Stimulated activated CD4-positive, alpha-beta T cell treated with anti-CD3 and anti-CD28 coated beads, Interleukin-1b, Interleukin-23, amount 100 ng/mL, for 24 hours (primary cell): ENCODE measurements at regions not wholly inside any gene's neighbourhood (a gene's known extent, or its start where the extent isn't known, plus 50 kb on each side); places are given as distances from the start of the nearest gene placed in this dataset.

Experiments used
- DNase-seq, 4 experiments: peaks; one replicate each; pipeline ENCODE4 v3.0.0-alpha.2; 2020; ENCODE audit warnings: low read depth in 4 of 4, low spot score in 1 of 4

DNA sequence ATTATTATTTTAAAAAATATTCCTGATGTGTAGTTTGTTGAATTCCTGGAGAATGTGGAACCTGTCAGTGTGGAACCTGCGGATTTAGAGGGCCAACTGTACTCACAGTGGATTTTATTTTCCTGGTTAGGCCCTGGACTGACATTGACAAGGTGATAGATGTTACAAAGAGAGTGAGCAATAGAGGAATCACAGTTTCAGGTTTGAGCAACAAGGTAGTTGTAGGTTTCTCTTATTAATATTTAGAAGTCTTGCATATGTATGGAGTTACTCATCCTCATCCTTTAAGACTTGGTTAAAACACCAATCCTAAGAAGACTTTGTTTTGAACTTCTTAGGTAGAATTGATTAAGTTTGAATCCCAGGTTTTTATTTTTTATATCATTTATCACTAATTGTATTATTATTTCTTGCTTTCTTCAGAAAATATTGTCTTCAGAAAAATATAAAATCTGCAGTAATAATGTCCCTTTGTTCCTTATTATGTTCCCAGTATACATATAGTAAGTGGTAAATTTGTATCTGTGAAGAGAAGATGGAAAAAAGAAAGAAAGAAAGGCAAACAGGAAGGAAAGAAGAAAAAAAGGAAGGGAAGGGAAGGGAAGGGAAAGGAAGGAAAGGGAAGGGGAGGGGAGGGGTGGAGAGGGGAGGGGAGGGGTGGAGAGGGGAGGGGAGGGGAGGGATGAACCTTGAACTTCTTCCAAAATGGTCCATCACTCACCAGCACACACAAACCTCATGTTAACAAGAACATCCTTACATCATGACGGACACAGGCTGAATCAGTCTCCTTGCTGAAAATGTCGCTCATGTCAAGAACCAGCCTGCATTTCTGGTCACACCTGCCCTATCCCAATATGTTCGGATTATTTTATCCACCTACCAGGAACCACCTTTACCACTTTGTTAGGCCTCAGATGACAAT is 867.2 kb downstream of the CDH11 start:
- DNase-seq = no peak

DNA sequence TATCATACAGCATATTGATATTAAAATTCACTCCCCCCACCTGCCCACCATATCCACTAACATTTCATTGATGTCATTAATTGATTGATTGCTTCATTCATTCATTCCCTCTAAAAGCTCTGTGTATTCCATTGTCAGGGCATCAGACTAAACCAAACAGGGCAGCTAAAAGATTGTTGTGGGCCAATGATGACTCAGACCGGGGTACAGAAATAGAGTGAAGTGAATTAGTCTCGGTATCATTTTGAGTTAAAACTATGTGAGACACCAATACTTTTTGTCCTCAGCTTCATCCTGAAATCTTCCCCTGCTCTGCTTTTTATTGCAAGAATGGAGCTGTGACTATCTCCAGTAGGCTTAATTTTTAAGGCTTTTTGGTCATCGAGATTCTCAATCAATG is 868.3 kb downstream of the CDH11 start:
- no peak for DNase-seq

DNA sequence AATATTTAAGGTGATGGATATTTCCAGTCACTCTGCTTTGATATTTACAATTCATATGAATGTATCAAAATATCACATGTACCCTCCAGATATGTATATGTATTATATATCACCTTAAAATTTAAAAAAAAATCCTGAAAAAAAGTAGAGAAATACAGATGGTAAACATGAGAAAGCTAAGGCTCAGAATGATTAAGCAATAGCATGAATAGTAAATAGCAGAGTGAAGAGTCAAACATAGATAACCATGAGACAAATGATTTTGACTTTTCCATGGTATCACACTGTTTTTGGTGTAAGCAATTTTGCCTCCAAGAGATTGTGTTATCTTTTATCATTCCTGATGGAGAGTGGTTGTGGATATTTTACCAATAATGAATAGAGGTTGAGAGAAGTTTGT is 868.8 kb downstream of the CDH11 start:
- no peak for DNase-seq

- DNase-seq = no peak
Measured at GRCh38 chr16:64251742-64252141, 870.1 kb downstream of the CDH11 start.

- DNase-seq = no peak
Measured at GRCh38 chr16:64250866-64251265, 871.0 kb downstream of the CDH11 start.

DNA sequence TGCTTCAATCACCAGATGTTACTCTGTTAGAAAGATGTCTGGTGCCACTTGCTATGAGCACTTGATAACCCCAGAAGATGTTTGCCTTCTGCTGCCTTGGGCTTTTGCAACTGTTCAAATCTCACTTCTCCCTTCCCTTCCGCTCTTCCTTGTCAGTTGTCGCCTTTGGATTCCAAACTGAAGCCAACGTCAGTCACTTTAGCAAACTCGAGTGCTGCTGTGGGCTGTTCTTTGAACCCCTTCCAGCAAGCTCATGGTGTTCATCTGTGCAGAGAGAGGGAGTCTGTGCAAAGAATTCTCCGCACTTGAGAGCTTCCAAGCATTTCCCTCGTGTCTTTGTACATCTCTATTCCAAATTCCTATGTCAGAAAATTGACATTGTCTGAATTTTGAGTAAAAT is 879.4 kb downstream of the CDH11 start:
- no peak for DNase-seq

- no peak for DNase-seq
Measured at GRCh38 chr16:64240586-64240985, 881.3 kb downstream of the CDH11 start.

DNA sequence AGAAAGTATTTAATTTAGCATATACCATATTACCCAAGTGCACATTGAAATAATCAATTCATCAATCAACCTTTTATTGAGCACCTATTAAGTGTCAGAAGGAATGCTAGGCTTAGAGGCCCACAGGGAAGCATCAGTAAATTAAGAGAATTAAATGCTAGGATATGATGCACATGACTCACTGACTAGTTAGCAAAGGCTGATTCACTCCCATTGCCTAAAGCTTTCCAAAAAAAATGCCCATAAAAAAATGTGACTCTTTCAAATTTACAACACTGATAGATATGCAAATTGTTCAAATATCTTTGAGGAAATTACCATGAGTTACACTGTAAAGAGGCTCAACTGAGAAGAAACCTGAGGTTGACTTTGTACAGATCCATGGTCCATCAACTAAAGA is 883.3 kb downstream of the CDH11 start:
- DNase-seq = no peak

DNA sequence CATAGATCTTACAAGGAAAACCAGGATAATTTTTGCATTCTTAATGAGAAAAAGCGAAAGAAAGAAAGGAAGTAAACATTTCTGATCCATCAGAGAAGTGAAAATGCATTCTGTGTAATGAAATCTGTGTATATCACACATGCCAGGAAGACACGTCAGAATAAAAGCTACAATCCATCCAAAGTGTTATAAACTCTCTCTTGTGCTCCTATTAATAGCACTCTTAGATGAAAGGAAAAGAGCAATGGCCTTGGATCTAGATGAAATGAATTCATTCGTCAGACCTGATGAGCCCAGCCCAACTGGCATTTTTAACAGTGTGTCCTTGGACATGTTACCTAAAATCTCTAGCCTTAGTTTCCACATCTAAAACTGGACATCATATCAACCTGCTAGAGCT is 885.5 kb downstream of the CDH11 start:
- DNase-seq = no peak

DNA sequence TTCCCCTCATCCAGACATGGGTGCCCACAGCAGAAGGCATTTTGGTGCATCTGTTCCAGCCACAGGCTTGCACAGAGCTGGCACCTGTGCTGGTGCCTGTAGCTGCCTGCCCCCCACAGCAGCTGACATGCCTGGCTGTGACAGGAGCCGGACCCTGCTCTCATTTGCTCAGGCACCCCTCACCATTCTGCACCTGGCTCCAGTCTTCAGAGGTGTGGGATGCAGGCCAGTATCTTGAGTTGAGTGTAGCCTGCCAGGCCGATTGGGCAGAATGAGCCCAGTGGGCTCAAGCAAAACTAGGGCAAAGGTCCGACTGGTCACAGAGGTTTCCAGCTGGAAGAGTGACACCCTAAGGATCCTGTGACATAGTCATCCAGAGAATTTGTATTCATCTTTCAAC is 887.7 kb downstream of the CDH11 start:
- DNase-seq = no peak

DNA sequence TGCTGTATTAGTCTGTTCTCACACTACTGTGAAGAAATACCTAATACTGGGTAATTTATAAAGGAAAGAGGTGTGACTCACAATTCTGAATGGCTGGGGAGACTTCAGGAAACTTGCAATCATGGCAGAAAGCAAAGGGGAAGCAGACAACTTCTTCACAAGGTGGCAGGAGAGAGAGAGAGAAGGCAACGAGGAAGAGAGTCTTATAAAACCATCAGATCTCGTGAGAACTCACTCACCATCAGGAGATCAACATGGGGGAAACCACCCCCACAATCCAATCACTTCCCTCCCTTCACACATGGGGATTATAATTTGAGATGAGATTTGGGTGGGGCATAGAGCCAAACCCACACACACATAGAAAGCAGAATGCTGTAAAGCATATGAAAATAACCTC is 896.2 kb downstream of the CDH11 start:
- DNase-seq = no peak

- DNase-seq = no peak
Measured at GRCh38 chr16:64225036-64225435, 896.8 kb downstream of the CDH11 start.

DNA sequence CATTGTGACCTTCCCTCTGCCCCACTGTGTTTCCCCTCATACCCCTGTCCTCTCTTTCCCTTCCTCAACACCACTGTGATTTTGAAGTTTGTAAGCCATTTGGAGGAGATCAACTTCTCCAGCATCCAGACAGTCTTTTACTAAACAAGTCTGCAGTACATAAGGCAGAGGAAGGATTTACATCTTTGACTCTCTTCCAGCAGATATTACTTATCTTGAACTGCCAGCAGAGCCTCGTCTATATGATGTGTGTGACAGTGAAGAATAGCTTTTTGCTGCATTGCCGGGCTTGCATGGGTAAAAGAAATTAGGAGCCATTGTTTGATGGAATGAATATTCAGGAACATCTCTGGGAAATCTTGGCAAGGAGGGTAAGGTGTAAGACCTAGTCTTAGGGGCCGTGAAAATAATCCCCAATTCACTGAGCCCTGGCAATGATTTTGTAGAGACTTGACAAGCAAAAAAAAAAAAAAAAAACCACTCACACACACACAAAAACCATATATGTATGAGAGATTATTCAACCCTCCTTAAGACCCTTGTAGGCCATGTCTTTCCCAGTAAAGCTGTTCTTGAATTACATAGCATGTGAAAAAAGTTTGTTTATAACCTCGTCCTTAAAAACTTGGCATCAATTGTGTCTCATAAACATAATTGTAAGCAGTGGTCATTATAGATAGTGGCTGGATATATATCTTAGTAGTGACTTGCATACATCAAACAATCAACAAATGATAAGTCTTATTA is 903.9 kb downstream of the CDH11 start:
- DNase-seq = no peak

GRCh38 chr16:64215730-64216129 is 906.1 kb downstream of the CDH11 start:
- DNase-seq = no peak

GRCh38 chr16:64211331-64211730 is 910.5 kb downstream of the CDH11 start:
- no peak for DNase-seq

- DNase-seq = no peak
Measured at GRCh38 chr16:64206862-64207261, 915.0 kb downstream of the CDH11 start.

DNA sequence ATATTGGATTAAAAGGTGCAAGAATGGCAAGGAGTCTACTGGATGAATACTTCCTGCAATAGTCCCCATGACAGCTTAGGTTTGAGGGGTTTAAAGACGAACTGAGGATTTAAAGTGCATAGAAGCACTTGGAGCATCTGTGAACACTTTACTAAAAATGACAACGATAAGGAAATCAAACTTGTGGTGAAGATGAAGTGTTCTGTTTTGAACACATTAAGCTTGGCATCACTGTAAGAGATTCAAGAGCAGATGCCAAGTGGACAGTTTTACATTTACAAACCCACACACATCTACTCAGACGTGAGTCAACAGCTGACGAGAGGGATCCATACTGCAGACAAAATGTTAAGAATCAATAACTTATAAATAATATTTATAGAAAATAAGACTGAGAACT is 918.7 kb downstream of the CDH11 start:
- DNase-seq = no peak

DNA sequence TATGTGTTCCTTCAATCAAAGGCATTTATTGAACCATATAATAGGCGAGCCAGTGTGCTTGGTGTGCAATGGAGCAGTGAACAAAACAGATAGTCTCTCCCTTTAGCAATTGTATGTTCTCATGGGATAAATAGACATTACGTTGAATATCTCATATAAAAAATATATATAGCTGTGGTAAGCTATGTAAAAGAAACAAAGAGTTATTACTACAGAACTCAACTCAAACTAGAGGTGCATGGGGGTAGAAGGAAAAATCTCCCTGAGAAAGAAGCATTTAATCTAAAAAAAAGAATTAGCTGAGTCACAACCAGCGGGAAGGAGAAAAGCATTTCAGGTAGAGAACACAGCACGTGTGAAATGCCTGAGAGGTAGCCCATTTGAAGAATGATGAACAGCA is 919.3 kb downstream of the CDH11 start:
- DNase-seq = no peak

DNA sequence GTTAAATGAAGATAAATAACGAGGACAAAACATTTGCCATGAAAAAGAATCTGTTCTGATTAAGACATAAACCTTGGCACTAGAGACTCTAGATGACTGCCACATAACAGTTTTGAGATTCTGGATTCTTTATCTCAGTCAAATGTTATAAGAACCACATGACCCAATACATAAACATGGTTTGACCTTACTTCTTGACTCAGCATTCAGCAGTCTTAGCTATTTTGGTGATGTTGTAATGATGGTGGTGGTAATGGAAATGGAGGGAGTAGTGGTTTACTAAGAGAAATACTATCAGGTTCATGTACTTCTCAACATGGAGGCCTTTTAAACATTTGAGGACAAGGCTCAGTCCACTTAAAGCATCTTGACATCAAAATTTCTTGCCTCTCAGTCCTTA is 925.4 kb downstream of the CDH11 start:
- DNase-seq = no peak

DNA sequence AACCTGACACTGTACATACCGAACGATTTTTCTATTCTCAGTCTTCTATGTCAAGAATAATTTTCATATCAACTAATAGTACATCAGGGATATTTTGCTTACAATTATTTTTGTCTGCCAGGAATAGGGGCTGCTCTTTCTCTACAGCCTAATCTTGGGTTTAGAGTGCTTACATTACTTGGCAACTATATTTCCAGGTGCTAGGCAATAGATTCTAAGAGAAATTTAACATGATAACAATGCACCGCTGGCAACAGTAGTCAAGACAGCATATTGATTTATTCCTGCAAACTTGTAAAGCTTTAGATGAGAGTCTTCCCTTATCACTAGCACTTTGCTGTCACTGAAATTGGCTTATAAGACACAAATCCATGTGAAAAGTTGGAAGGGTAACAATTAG is 935.9 kb downstream of the CDH11 start:
- no peak for DNase-seq

- DNase-seq = no peak
Measured at GRCh38 chr16:64184156-64184555, 937.7 kb downstream of the CDH11 start.

GRCh38 chr16:64182985-64183384 is 938.9 kb downstream of the CDH11 start:
- no peak for DNase-seq
